ENCODE measurements at regions not wholly inside any gene's neighbourhood (a gene's known extent, or its start where the extent isn't known, plus 50 kb on each side); places are given as distances from the start of the nearest gene placed in this dataset.

GRCh38 chr1:62962901-62963776 is 179.2 kb downstream of the ATG4C start:
- H3K36me3 ChIP-seq (replicated peaks in 1 of 2; ENCODE audit: control extremely low read depth in 1 of 2, control insufficient read depth in 1 of 2, extremely low read depth in 1 of 2, insufficient read depth in 2 of 2, low read length in 1 of 2) = no peaks in the 10 kb centered on the region
- ChIA-PET POLR2A (no interaction called here), CTCF (interaction anchor here (1.0 kb wide), 1 partner anchor 29 kb away, joined by 3 read pairs; no protein-coding TSS in a partner anchor)
- H3K4me1 Mint-ChIP-seq = no peaks in the 10 kb centered on the region
- DNase-seq (no peak), ATAC-seq (ENCODE audit: low read depth) (no peak)
- no peak overlapping the region for H3K4me3 Mint-ChIP-seq
- no peak overlapping the region for H3K4me2 ChIP-seq (replicated peaks; ENCODE audit: low read depth, low read length, poor library complexity, severe bottlenecking)
- H3K27me3 Mint-ChIP-seq = peaks cover 26% of the 10 kb centered on the region
- H3K4me3 ChIP-seq (ENCODE audit: control extremely low read depth in 1 of 5, extremely low read depth in 1 of 5, insufficient read depth in 1 of 5, low read depth in 2 of 5, low read length in 4 of 5) = no peak overlapping the region
- TF ChIP-seq EZH2 (IDR thresholded peaks at IDR 0.05; ENCODE audit: borderline replicate concordance, insufficient read depth, low read depth, low read length, poor library complexity, severe bottlenecking) (no peak), CTCF (IDR thresholded peaks at IDR 0.05) (no peak)
- no peaks in the 10 kb centered on the region for H4K20me1 ChIP-seq (ENCODE audit: control insufficient read depth, insufficient read depth, low read length, poor library complexity, severe bottlenecking)
- H3K4me1 ChIP-seq (ENCODE audit: control insufficient read depth in 2 of 2, insufficient read depth in 2 of 2, low read length in 2 of 2) = no peaks in the 10 kb centered on the region
- no peaks in the 10 kb centered on the region for H3K79me2 ChIP-seq (ENCODE audit: control insufficient read depth, insufficient read depth, low read length)
- H3K9ac ChIP-seq (ENCODE audit: low read length) = no peak overlapping the region
- H2AFZ ChIP-seq (ENCODE audit: insufficient read depth, low read depth, low read length, poor library complexity, severe bottlenecking) = no peak overlapping the region
- no peak overlapping the region for H3K27ac Mint-ChIP-seq
- no peaks in the 10 kb centered on the region for H3K9me3 Mint-ChIP-seq (ENCODE audit: insufficient read depth)
- no peak overlapping the region for H3K27ac ChIP-seq (ENCODE audit: low read length in 2 of 2)
- no peaks in the 10 kb centered on the region for H3K9me3 ChIP-seq (ENCODE audit: control extremely low read depth in 1 of 3, control insufficient read depth in 2 of 3, insufficient read depth in 1 of 3, low read length in 2 of 3)
- intact Hi-C loops (cut with micrococcal nuclease) = no loop called here
- peaks cover 0 to 9% (median 0%) of the 10 kb centered on the region in 4 experiments for H3K27me3 ChIP-seq (replicated peaks in 1 of 4; ENCODE audit: control extremely low read depth in 1 of 4, control insufficient read depth in 3 of 4, insufficient read depth in 4 of 4, low read length in 3 of 4)
- WGBS (ENCODE audit: insufficient coverage) = 47% methylated on average over 9 of the region's 10 CpGs

- Histone ChIP-seq H3K4me1 (ENCODE audit: control insufficient read depth in 2 of 2, insufficient read depth in 2 of 2, low read length in 2 of 2) (no peaks in the 10 kb centered on the region), H3K4me2 (replicated peaks; ENCODE audit: low read depth, low read length, poor library complexity, severe bottlenecking) (no peak overlapping the region), H3K4me3 (ENCODE audit: control extremely low read depth in 1 of 5, extremely low read depth in 1 of 5, insufficient read depth in 1 of 5, low read depth in 2 of 5, low read length in 4 of 5) (no peak overlapping the region), H3K36me3 (replicated peaks in 1 of 2; ENCODE audit: control extremely low read depth in 1 of 2, control insufficient read depth in 1 of 2, extremely low read depth in 1 of 2, insufficient read depth in 2 of 2, low read length in 1 of 2) (no peaks in the 10 kb centered on the region), H3K9ac (ENCODE audit: low read length) (no peak overlapping the region), H3K9me3 (ENCODE audit: control extremely low read depth in 1 of 3, control insufficient read depth in 2 of 3, insufficient read depth in 1 of 3, low read length in 2 of 3) (no peaks in the 10 kb centered on the region), H3K27ac (ENCODE audit: low read length in 2 of 2) (no peak overlapping the region), H3K79me2 (ENCODE audit: control insufficient read depth, insufficient read depth, low read length) (no peaks in the 10 kb centered on the region), H3K27me3 (replicated peaks in 1 of 4; ENCODE audit: control extremely low read depth in 1 of 4, control insufficient read depth in 3 of 4, insufficient read depth in 4 of 4, low read length in 3 of 4) (peaks cover 0 to 9% (median 0%) of the 10 kb centered on the region in 4 experiments), H4K20me1 (ENCODE audit: control insufficient read depth, insufficient read depth, low read length, poor library complexity, severe bottlenecking) (no peaks in the 10 kb centered on the region), H2AFZ (ENCODE audit: insufficient read depth, low read depth, low read length, poor library complexity, severe bottlenecking) (no peak overlapping the region)
- no peaks in the 10 kb centered on the region for H3K4me1 Mint-ChIP-seq
- ChIA-PET POLR2A (no interaction called here), CTCF (interaction anchor here (1.0 kb wide), 1 partner anchor 30 kb away, joined by 3 read pairs; no protein-coding TSS in a partner anchor)
- intact Hi-C loops (cut with micrococcal nuclease) = no loop called here
- no peak overlapping the region for H3K4me3 Mint-ChIP-seq
- H3K27ac Mint-ChIP-seq = no peak overlapping the region
- 38% methylated on average over 1 of the region's 3 CpGs for WGBS (ENCODE audit: insufficient coverage)
- H3K9me3 Mint-ChIP-seq (ENCODE audit: insufficient read depth) = no peaks in the 10 kb centered on the region
- DNase-seq (no peak), ATAC-seq (ENCODE audit: low read depth) (no peak)
- no peak for TF ChIP-seq EZH2 (IDR thresholded peaks at IDR 0.05; ENCODE audit: borderline replicate concordance, insufficient read depth, low read depth, low read length, poor library complexity, severe bottlenecking)
- TF ChIP-seq CTCF (IDR thresholded peaks at IDR 0.05) = no peak
- peaks cover 22% of the 10 kb centered on the region for H3K27me3 Mint-ChIP-seq
Observed at GRCh38 chr1:62964141-62964540, 180.2 kb downstream of the ATG4C start.

Measured in B cell (primary cell).